ENCODE measurements at regions not wholly inside any gene's neighbourhood (a gene's known extent, or its start where the extent isn't known, plus 50 kb on each side); places are given as distances from the start of the nearest gene placed in this dataset.

DNA sequence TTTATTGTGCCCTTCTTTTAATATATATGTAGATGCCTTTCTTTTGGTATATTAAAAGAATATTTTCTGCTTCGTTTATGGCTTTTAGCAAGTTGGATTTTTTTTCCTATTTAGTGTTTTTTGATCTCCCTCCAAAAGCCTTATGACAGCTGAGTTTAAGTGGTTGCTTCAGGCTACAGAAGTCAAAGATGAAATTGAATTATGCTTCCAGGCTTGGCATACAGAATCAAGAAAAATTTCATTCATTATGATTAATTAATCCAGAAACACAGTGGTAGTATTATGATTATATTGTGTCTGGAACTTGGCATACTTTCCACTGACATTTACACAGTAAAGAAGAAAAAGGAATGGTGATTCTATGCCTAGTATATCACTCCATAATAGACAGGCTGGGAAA is 63.8 kb upstream of the SEM1 start:
- no peak for DNase-seq (ENCODE audit: low spot score)
- Histone ChIP-seq H3K79me2 (ENCODE audit: insufficient read depth, low read length) (no peaks in the 10 kb centered on the region), H3K4me1 (ENCODE audit: insufficient read depth, low read length) (no peaks in the 10 kb centered on the region), H3K27me3 (ENCODE audit: control insufficient read depth in 1 of 2, insufficient read depth in 2 of 2, low read length in 2 of 2) (no peaks in the 10 kb centered on the region), H4K20me1 (ENCODE audit: insufficient read depth, low read length) (no peaks in the 10 kb centered on the region), H3K9me3 (ENCODE audit: low read length) (no peaks in the 10 kb centered on the region), H3K36me3 (replicated peaks in 1 of 2; ENCODE audit: control insufficient read depth in 1 of 2, insufficient read depth in 2 of 2, low read length in 2 of 2) (no peaks in the 10 kb centered on the region), H3K4me2 (ENCODE audit: low read depth, low read length) (no peak overlapping the region), H3K27ac (ENCODE audit: extremely low read length, insufficient read depth, low read length) (no peak overlapping the region), H2AFZ (ENCODE audit: low read length) (no peak overlapping the region), H3K9ac (ENCODE audit: insufficient read depth, low read depth, low read length) (no peak overlapping the region), H3K4me3 (replicated peaks in 1 of 3; ENCODE audit: insufficient read depth in 1 of 3, low read depth in 2 of 3, low read length in 3 of 3) (no peak overlapping the region)
- ChIA-PET POLR2A (no interaction called here), CTCF (ENCODE audit: low intra/inter-chr PET ratio, low total read pairs) (no interaction called here)
- BruUV-seq (replicated peaks), result no TSS peak
- intact Hi-C loops (cut with micrococcal nuclease; ENCODE audit: unreplicated experiment), result loop anchor here (10.0 kb wide), 1 partner anchor 699 kb away; no protein-coding TSS in a partner anchor
- in situ Hi-C loops (cut with HindIII; ENCODE audit: extremely low pct_ligation_motif_present, low pct_unique_long_range_greater_than_20kb), result loop anchor here (25.0 kb wide), 1 partner anchor 861 kb away; no protein-coding TSS in a partner anchor
- no peak for FAIRE-seq
- 0% methylated on average over 1 of the region's 1 CpG for WGBS (ENCODE audit: low lambda C conversion rate)
- ATAC-seq, result no peak
- TF ChIP-seq SMAD1 (CRISPR knock-in tag; IDR thresholded peaks at IDR 0.05; ENCODE audit: borderline replicate concordance, low read depth) (no peak), ZNF367 (CRISPR knock-in tag; IDR thresholded peaks at IDR 0.05; ENCODE audit: borderline replicate concordance) (no peak), MTA1 (CRISPR knock-in tag; IDR thresholded peaks at IDR 0.05; ENCODE audit: borderline replicate concordance) (no peak), WIZ (CRISPR knock-in tag; IDR thresholded peaks at IDR 0.05) (no peak), ZNF839 (CRISPR knock-in tag; IDR thresholded peaks at IDR 0.05; ENCODE audit: borderline replicate concordance) (no peak), KDM2A (CRISPR knock-in tag; IDR thresholded peaks at IDR 0.05; ENCODE audit: borderline replicate concordance, low read depth) (no peak), NAIF1 (CRISPR knock-in tag; IDR thresholded peaks at IDR 0.05; ENCODE audit: borderline replicate concordance) (no peak), ZSCAN29 (CRISPR knock-in tag; conservative IDR thresholded peaks at IDR 0.05) (no peak), ZNF256 (CRISPR knock-in tag; conservative IDR thresholded peaks at IDR 0.05) (no peak), ZNF761 (CRISPR knock-in tag; conservative IDR thresholded peaks at IDR 0.05) (no peak), MAFG (CRISPR knock-in tag; IDR thresholded peaks at IDR 0.05) (no peak), SMYD3 (CRISPR knock-in tag; IDR thresholded peaks at IDR 0.05) (no peak), RNF2 (conservative IDR thresholded peaks at IDR 0.05; ENCODE audit: low read depth) (no peak), ZNF720 (CRISPR knock-in tag; IDR thresholded peaks at IDR 0.05) (no peak)
- TF ChIP-seq, protein P1, sequence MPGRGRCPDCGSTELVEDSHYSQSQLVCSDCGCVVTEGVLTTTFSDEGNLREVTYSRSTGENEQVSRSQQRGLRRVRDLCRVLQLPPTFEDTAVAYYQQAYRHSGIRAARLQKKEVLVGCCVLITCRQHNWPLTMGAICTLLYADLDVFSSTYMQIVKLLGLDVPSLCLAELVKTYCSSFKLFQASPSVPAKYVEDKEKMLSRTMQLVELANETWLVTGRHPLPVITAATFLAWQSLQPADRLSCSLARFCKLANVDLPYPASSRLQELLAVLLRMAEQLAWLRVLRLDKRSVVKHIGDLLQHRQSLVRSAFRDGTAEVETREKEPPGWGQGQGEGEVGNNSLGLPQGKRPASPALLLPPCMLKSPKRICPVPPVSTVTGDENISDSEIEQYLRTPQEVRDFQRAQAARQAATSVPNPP (CRISPR knock-in tag; IDR thresholded peaks at IDR 0.05), result no peak
- TF ChIP-seq, protein P2, sequence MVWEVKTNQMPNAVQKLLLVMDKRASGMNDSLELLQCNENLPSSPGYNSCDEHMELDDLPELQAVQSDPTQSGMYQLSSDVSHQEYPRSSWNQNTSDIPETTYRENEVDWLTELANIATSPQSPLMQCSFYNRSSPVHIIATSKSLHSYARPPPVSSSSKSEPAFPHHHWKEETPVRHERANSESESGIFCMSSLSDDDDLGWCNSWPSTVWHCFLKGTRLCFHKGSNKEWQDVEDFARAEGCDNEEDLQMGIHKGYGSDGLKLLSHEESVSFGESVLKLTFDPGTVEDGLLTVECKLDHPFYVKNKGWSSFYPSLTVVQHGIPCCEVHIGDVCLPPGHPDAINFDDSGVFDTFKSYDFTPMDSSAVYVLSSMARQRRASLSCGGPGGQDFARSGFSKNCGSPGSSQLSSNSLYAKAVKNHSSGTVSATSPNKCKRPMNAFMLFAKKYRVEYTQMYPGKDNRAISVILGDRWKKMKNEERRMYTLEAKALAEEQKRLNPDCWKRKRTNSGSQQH (CRISPR knock-in tag; IDR thresholded peaks at IDR 0.05; ENCODE audit: low read depth), result no peak
- TF ChIP-seq, protein P3, sequence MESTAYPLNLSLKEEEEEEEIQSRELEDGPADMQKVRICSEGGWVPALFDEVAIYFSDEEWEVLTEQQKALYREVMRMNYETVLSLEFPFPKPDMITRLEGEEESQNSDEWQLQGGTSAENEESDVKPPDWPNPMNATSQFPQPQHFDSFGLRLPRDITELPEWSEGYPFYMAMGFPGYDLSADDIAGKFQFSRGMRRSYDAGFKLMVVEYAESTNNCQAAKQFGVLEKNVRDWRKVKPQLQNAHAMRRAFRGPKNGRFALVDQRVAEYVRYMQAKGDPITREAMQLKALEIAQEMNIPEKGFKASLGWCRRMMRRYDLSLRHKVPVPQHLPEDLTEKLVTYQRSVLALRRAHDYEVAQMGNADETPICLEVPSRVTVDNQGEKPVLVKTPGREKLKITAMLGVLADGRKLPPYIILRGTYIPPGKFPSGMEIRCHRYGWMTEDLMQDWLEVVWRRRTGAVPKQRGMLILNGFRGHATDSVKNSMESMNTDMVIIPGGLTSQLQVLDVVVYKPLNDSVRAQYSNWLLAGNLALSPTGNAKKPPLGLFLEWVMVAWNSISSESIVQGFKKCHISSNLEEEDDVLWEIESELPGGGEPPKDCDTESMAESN (CRISPR knock-in tag; conservative IDR thresholded peaks at IDR 0.05), result no peak
